ENCODE measurements at regions not wholly inside any gene's neighbourhood (a gene's known extent, or its start where the extent isn't known, plus 50 kb on each side); places are given as distances from the start of the nearest gene placed in this dataset.
"Not testable (repeated sequence)": the region's sequence is repeated elsewhere in the genome, so short reads cannot be mapped to it uniquely, and the experiment has no call there.

GRCh38 chr3:102906818-102907217 lies 472.0 kb downstream of the ZPLD1 start:
- no peaks in the 10 kb centered on the region for H3K36me3 ChIP-seq (ENCODE audit: control insufficient read depth, insufficient read depth, low read length)
- H3K27me3 ChIP-seq (ENCODE audit: control insufficient read depth, insufficient read depth, low read length): no peaks in the 10 kb centered on the region
- H3K4me1 ChIP-seq (ENCODE audit: control insufficient read depth, insufficient read depth, low read length): no peaks in the 10 kb centered on the region
- no peak overlapping the region for H3K4me3 ChIP-seq (ENCODE audit: low read length)
- H3K27ac ChIP-seq (ENCODE audit: low read depth, low read length): no peak overlapping the region
- H3K9ac ChIP-seq (ENCODE audit: low read length): no peak overlapping the region

GRCh38 chr3:102909904-102910303 lies 475.1 kb downstream of the ZPLD1 start:
- H3K4me1 ChIP-seq (ENCODE audit: control insufficient read depth, insufficient read depth, low read length): no peaks in the 10 kb centered on the region
- H3K27ac ChIP-seq (ENCODE audit: low read depth, low read length): no peak overlapping the region
- no peaks in the 10 kb centered on the region for H3K36me3 ChIP-seq (ENCODE audit: control insufficient read depth, insufficient read depth, low read length)
- H3K27me3 ChIP-seq (ENCODE audit: control insufficient read depth, insufficient read depth, low read length): no peaks in the 10 kb centered on the region
- H3K9ac ChIP-seq (ENCODE audit: low read length): no peak overlapping the region
- no peak overlapping the region for H3K4me3 ChIP-seq (ENCODE audit: low read length)

GRCh38 chr3:102916532-102916931 lies 481.7 kb downstream of the ZPLD1 start:
- H3K9ac ChIP-seq (ENCODE audit: low read length): no peak overlapping the region
- H3K36me3 ChIP-seq (ENCODE audit: control insufficient read depth, insufficient read depth, low read length): no peaks in the 10 kb centered on the region
- H3K27me3 ChIP-seq (ENCODE audit: control insufficient read depth, insufficient read depth, low read length): no peaks in the 10 kb centered on the region
- no peak overlapping the region for H3K4me3 ChIP-seq (ENCODE audit: low read length)
- H3K27ac ChIP-seq (ENCODE audit: low read depth, low read length): no peak overlapping the region
- H3K4me1 ChIP-seq (ENCODE audit: control insufficient read depth, insufficient read depth, low read length): no peaks in the 10 kb centered on the region

GRCh38 chr3:102926618-102927017 lies 491.8 kb downstream of the ZPLD1 start:
- Histone ChIP-seq H3K9ac (ENCODE audit: low read length) (no peak overlapping the region), H3K27me3 (ENCODE audit: control insufficient read depth, insufficient read depth, low read length) (no peaks in the 10 kb centered on the region), H3K36me3 (ENCODE audit: control insufficient read depth, insufficient read depth, low read length) (no peaks in the 10 kb centered on the region), H3K4me1 (ENCODE audit: control insufficient read depth, insufficient read depth, low read length) (no peaks in the 10 kb centered on the region), H3K4me3 (ENCODE audit: low read length) (no peak overlapping the region), H3K27ac (ENCODE audit: low read depth, low read length) (no peak overlapping the region)

- H3K27ac ChIP-seq (ENCODE audit: low read depth, low read length): no peak overlapping the region
These were observed 498.6 kb downstream of the ZPLD1 start for GRCh38 chr3:102933377-102933776.

GRCh38 chr3:102936511-102937045 lies 501.8 kb downstream of the ZPLD1 start:
- H3K27me3 ChIP-seq (ENCODE audit: control insufficient read depth, insufficient read depth, low read length): no peaks in the 10 kb centered on the region
- no peak overlapping the region for H3K27ac ChIP-seq (ENCODE audit: low read depth, low read length)

More at GRCh38 chr3:102933377-102933776, 498.6 kb downstream of the ZPLD1 start:
- H3K36me3 ChIP-seq (ENCODE audit: control insufficient read depth, insufficient read depth, low read length): no peaks in the 10 kb centered on the region
- no peaks in the 10 kb centered on the region for H3K27me3 ChIP-seq (ENCODE audit: control insufficient read depth, insufficient read depth, low read length)
- no peak overlapping the region for H3K9ac ChIP-seq (ENCODE audit: low read length)
- H3K4me3 ChIP-seq (ENCODE audit: low read length): no peak overlapping the region
- H3K4me1 ChIP-seq (ENCODE audit: control insufficient read depth, insufficient read depth, low read length): no peaks in the 10 kb centered on the region

GRCh38 chr3:102941786-102942185 lies 507.0 kb downstream of the ZPLD1 start:
- Histone ChIP-seq H3K27ac (ENCODE audit: low read depth, low read length) (no peak overlapping the region), H3K36me3 (ENCODE audit: control insufficient read depth, insufficient read depth, low read length) (no peaks in the 10 kb centered on the region), H3K4me1 (ENCODE audit: control insufficient read depth, insufficient read depth, low read length) (no peaks in the 10 kb centered on the region), H3K27me3 (ENCODE audit: control insufficient read depth, insufficient read depth, low read length) (no peaks in the 10 kb centered on the region), H3K4me3 (ENCODE audit: low read length) (no peak overlapping the region), H3K9ac (ENCODE audit: low read length) (no peak overlapping the region)

More at GRCh38 chr3:102936511-102937045, 501.8 kb downstream of the ZPLD1 start:
- no peaks in the 10 kb centered on the region for H3K4me1 ChIP-seq (ENCODE audit: control insufficient read depth, insufficient read depth, low read length)
- H3K9ac ChIP-seq (ENCODE audit: low read length): no peak overlapping the region
- H3K36me3 ChIP-seq (ENCODE audit: control insufficient read depth, insufficient read depth, low read length): no peaks in the 10 kb centered on the region
- no peak overlapping the region for H3K4me3 ChIP-seq (ENCODE audit: low read length)

GRCh38 chr3:102946445-102946844 lies 511.6 kb downstream of the ZPLD1 start:
- H3K27ac ChIP-seq (ENCODE audit: low read depth, low read length); H3K4me1 ChIP-seq (ENCODE audit: control insufficient read depth, insufficient read depth, low read length); H3K4me3 ChIP-seq (ENCODE audit: low read length); H3K27me3 ChIP-seq (ENCODE audit: control insufficient read depth, insufficient read depth, low read length); H3K9ac ChIP-seq (ENCODE audit: low read length); H3K36me3 ChIP-seq (ENCODE audit: control insufficient read depth, insufficient read depth, low read length): not testable (repeated sequence)

GRCh38 chr3:102972350-102972749 lies 537.5 kb downstream of the ZPLD1 start:
- H3K4me3 ChIP-seq (ENCODE audit: low read length): no peak overlapping the region
- H3K27ac ChIP-seq (ENCODE audit: low read depth, low read length): no peak overlapping the region
- H3K4me1 ChIP-seq (ENCODE audit: control insufficient read depth, insufficient read depth, low read length): peaks cover 3% of the 10 kb centered on the region
- H3K9ac ChIP-seq (ENCODE audit: low read length): no peak overlapping the region
- no peaks in the 10 kb centered on the region for H3K27me3 ChIP-seq (ENCODE audit: control insufficient read depth, insufficient read depth, low read length)
- H3K36me3 ChIP-seq (ENCODE audit: control insufficient read depth, insufficient read depth, low read length): no peaks in the 10 kb centered on the region

GRCh38 chr3:102974333-102974732 lies 539.5 kb downstream of the ZPLD1 start:
- H3K27ac ChIP-seq (ENCODE audit: low read depth, low read length): no peak overlapping the region
- no peaks in the 10 kb centered on the region for H3K36me3 ChIP-seq (ENCODE audit: control insufficient read depth, insufficient read depth, low read length)
- no peak overlapping the region for H3K4me3 ChIP-seq (ENCODE audit: low read length)
- peaks cover 7% of the 10 kb centered on the region for H3K4me1 ChIP-seq (ENCODE audit: control insufficient read depth, insufficient read depth, low read length)
- H3K9ac ChIP-seq (ENCODE audit: low read length): no peak overlapping the region
- no peaks in the 10 kb centered on the region for H3K27me3 ChIP-seq (ENCODE audit: control insufficient read depth, insufficient read depth, low read length)

- Histone ChIP-seq H3K4me3 (ENCODE audit: low read length) (no peak overlapping the region), H3K27me3 (ENCODE audit: control insufficient read depth, insufficient read depth, low read length) (no peaks in the 10 kb centered on the region), H3K36me3 (ENCODE audit: control insufficient read depth, insufficient read depth, low read length) (no peaks in the 10 kb centered on the region), H3K27ac (ENCODE audit: low read depth, low read length) (no peak overlapping the region), H3K9ac (ENCODE audit: low read length) (no peak overlapping the region), H3K4me1 (ENCODE audit: control insufficient read depth, insufficient read depth, low read length) (peaks cover 15% of the 10 kb centered on the region)
These were observed 544.4 kb downstream of the ZPLD1 start for GRCh38 chr3:102979191-102979590.

- peak overlapping the region; percentile 27 for H3K4me3 ChIP-seq (ENCODE audit: low read length)
- H3K27me3 ChIP-seq (ENCODE audit: control insufficient read depth, insufficient read depth, low read length): no peaks in the 10 kb centered on the region
- peak overlapping the region; percentile 58 for H3K27ac ChIP-seq (ENCODE audit: low read depth, low read length)
- H3K36me3 ChIP-seq (ENCODE audit: control insufficient read depth, insufficient read depth, low read length): no peaks in the 10 kb centered on the region
- no peak overlapping the region for H3K9ac ChIP-seq (ENCODE audit: low read length)
- H3K4me1 ChIP-seq (ENCODE audit: control insufficient read depth, insufficient read depth, low read length): peaks cover 14% of the 10 kb centered on the region
These were observed 545.0 kb downstream of the ZPLD1 start for GRCh38 chr3:102979682-102980354.

GRCh38 chr3:102980355-102980696 lies 545.5 kb downstream of the ZPLD1 start:
- H3K36me3 ChIP-seq (ENCODE audit: control insufficient read depth, insufficient read depth, low read length): no peaks in the 10 kb centered on the region
- peak overlapping the region; percentile 27 for H3K4me3 ChIP-seq (ENCODE audit: low read length)
- H3K9ac ChIP-seq (ENCODE audit: low read length): no peak overlapping the region
- no peaks in the 10 kb centered on the region for H3K27me3 ChIP-seq (ENCODE audit: control insufficient read depth, insufficient read depth, low read length)
- H3K27ac ChIP-seq (ENCODE audit: low read depth, low read length): peak overlapping the region; percentile 58
- H3K4me1 ChIP-seq (ENCODE audit: control insufficient read depth, insufficient read depth, low read length): peaks cover 14% of the 10 kb centered on the region

Data from rectal smooth muscle tissue (tissue), 1 donor.